ENCODE measurements at regions not wholly inside any gene's neighbourhood (a gene's known extent, or its start where the extent isn't known, plus 50 kb on each side); places are given as distances from the start of the nearest gene placed in this dataset.

- DNase-seq (ENCODE audit: low read depth) = no peak
- TF ChIP-seq CTCF (conservative IDR thresholded peaks at IDR 0.05; ENCODE audit: low read length) = no peak
- no peak overlapping the region for H3K4me3 ChIP-seq (ENCODE audit: low read length)
These were observed 677.5 kb downstream of the HDGFL1 start for GRCh38 chr6:23246896-23247295.

- no peak for TF ChIP-seq CTCF (conservative IDR thresholded peaks at IDR 0.05; ENCODE audit: low read length)
- DNase-seq (ENCODE audit: low read depth) = no peak
- no peak overlapping the region for H3K4me3 ChIP-seq (ENCODE audit: low read length)
These were observed 681.2 kb downstream of the HDGFL1 start for GRCh38 chr6:23250556-23250955.

GRCh38 chr6:23262864-23263263 lies 693.5 kb downstream of the HDGFL1 start:
- DNase-seq (ENCODE audit: low read depth) = no peak
- TF ChIP-seq CTCF (conservative IDR thresholded peaks at IDR 0.05; ENCODE audit: low read length) = no peak
- no peak overlapping the region for H3K4me3 ChIP-seq (ENCODE audit: low read length)

- H3K4me3 ChIP-seq (ENCODE audit: low read length) = no peak overlapping the region
- no peak for DNase-seq (ENCODE audit: low read depth)
- TF ChIP-seq CTCF (conservative IDR thresholded peaks at IDR 0.05; ENCODE audit: low read length) = no peak
These were observed 695.9 kb downstream of the HDGFL1 start for GRCh38 chr6:23265270-23265669.

- no peak overlapping the region for H3K4me3 ChIP-seq (ENCODE audit: low read length)
- TF ChIP-seq CTCF (conservative IDR thresholded peaks at IDR 0.05; ENCODE audit: low read length) = no peak
- no peak for DNase-seq (ENCODE audit: low read depth)
These were observed 697.2 kb downstream of the HDGFL1 start for GRCh38 chr6:23266536-23266935.

GRCh38 chr6:23267651-23268050 lies 698.3 kb downstream of the HDGFL1 start:
- TF ChIP-seq CTCF (conservative IDR thresholded peaks at IDR 0.05; ENCODE audit: low read length) = no peak
- DNase-seq (ENCODE audit: low read depth) = no peak
- H3K4me3 ChIP-seq (ENCODE audit: low read length) = no peak overlapping the region

- H3K4me3 ChIP-seq (ENCODE audit: low read length) = no peak overlapping the region
- no peak for DNase-seq (ENCODE audit: low read depth)
- no peak for TF ChIP-seq CTCF (conservative IDR thresholded peaks at IDR 0.05; ENCODE audit: low read length)
These were observed 699.0 kb downstream of the HDGFL1 start for GRCh38 chr6:23268348-23268747.
